GM23338 (cell line): ENCODE measurements at regions not wholly inside any gene's neighbourhood (a gene's known extent, or its start where the extent isn't known, plus 50 kb on each side); places are given as distances from the start of the nearest gene placed in this dataset.

ENCODE experiments used
- ATAC-seq: fragments of 200-7000 bp; cut with Tn5 transposase; 3 replicates; pipeline ENCODE4 v1.9.1; 2020
- DNase-seq: peaks from one replicate; pipeline ENCODE4 v3.0.0-alpha.2; 2015; ENCODE audit warnings: low spot score
- H2AFZ ChIP-seq: fragments of 200-600 bp; sonication (generic); 2 replicates; pipeline ENCODE4 v1.8.0; 2016; ENCODE audit warnings: antibody characterized with exemption, mild to moderate bottlenecking, moderate library complexity
- H3F3A ChIP-seq: fragments of 200-600 bp; sonication (generic); replicated peaks from 2 replicates; pipeline ENCODE4 v1.8.0; 2017; ENCODE audit warnings: antibody characterized with exemption, mixed run types, low read depth
- H3K27ac ChIP-seq: fragments of 200-600 bp; sonication (generic); 2 replicates; pipeline ENCODE4 v1.6.1; 2016; ENCODE audit warnings: low read depth
- H3K27me3 ChIP-seq: fragments of 200-600 bp; sonication (generic); 2 replicates; pipeline ENCODE4 v1.8.0; 2016; ENCODE audit warnings: mild to moderate bottlenecking, mixed run types, moderate library complexity; ENCODE audit not compliant: insufficient read depth
- H3K36me3 ChIP-seq: fragments of 200-600 bp; sonication (generic); 2 replicates; pipeline ENCODE4 v1.8.0; 2016; ENCODE audit warnings: mild to moderate bottlenecking; ENCODE audit not compliant: insufficient read depth
- H3K4me1 ChIP-seq: fragments of 200-600 bp; sonication (generic); 2 replicates; pipeline ENCODE4 v1.8.0; 2016; ENCODE audit warnings: mild to moderate bottlenecking, moderate library complexity; ENCODE audit not compliant: insufficient read depth
- H3K4me2 ChIP-seq: fragments of 200-600 bp; sonication (generic); 2 replicates; pipeline ENCODE4 v1.7.1; 2017; ENCODE audit warnings: mixed run types
- H3K4me3 ChIP-seq: fragments of 200-600 bp; sonication (generic); 2 replicates; pipeline ENCODE4 v1.6.1; 2016; ENCODE audit warnings: mixed run types
- H3K79me2 ChIP-seq: fragments of 200-600 bp; sonication (generic); replicated peaks from 2 replicates; pipeline ENCODE4 v1.8.0; 2017; ENCODE audit warnings: mild to moderate bottlenecking; ENCODE audit not compliant: insufficient read depth
- H3K9me2 ChIP-seq: fragments of 200-600 bp; sonication (generic); 2 replicates; pipeline ENCODE4 v1.8.0; 2017; ENCODE audit not compliant: insufficient read depth
- H4K20me1 ChIP-seq: fragments of 200-600 bp; sonication (generic); replicated peaks from 2 replicates; pipeline ENCODE4 v1.8.0; 2017; ENCODE audit warnings: mild to moderate bottlenecking; ENCODE audit not compliant: insufficient read depth
- H3K27ac Mint-ChIP-seq: 2 replicates; pipeline ENCODE4 v1.8.0; 2020; ENCODE audit warnings: inconsistent platforms, mild to moderate bottlenecking, moderate library complexity, mixed read lengths
- H3K27me3 Mint-ChIP-seq: 3 replicates; pipeline ENCODE4 v1.8.0; 2022; ENCODE audit warnings: low read depth, mild to moderate bottlenecking, moderate library complexity, mixed read lengths, inconsistent platforms; ENCODE audit not compliant: insufficient read depth, poor library complexity
- H3K36me3 Mint-ChIP-seq: 3 replicates; pipeline ENCODE4 v1.8.0; 2021; ENCODE audit warnings: low read depth, mild to moderate bottlenecking, inconsistent platforms, moderate library complexity, mixed read lengths
- H3K4me1 Mint-ChIP-seq: 3 replicates; pipeline ENCODE4 v1.8.0; 2020; ENCODE audit warnings: mild to moderate bottlenecking, inconsistent platforms, mixed read lengths
- H3K4me3 Mint-ChIP-seq: 3 replicates; pipeline ENCODE4 v1.8.0; 2021; ENCODE audit warnings: moderate library complexity, mild to moderate bottlenecking, inconsistent platforms, mixed read lengths
- H3K9me3 Mint-ChIP-seq: 3 replicates; pipeline ENCODE4 v1.8.0; 2020; ENCODE audit warnings: moderate library complexity, mild to moderate bottlenecking, inconsistent platforms, mixed read lengths
- CREB1 ChIP-seq: fragments of 250-450 bp; sonication (Bioruptor Pico); IDR thresholded peaks from 2 replicates; pipeline ENCODE4 v1.5.0; 2020; ENCODE audit warnings: low read depth, mild to moderate bottlenecking, moderate library complexity
- EZH2 ChIP-seq: fragments of 200-600 bp; sonication (generic); IDR thresholded peaks from one replicate; pipeline ENCODE4 v1.8.0; 2017; ENCODE audit warnings: antibody characterized with exemption, mild to moderate bottlenecking, low read depth; ENCODE audit not compliant: unreplicated experiment
- EZH2phosphoT487 ChIP-seq: fragments of 200-600 bp; sonication (generic); IDR thresholded peaks from one replicate; pipeline ENCODE4 v1.8.1; 2018; ENCODE audit warnings: antibody characterized with exemption; ENCODE audit not compliant: unreplicated experiment
- JUNB ChIP-seq: IDR thresholded peaks from one replicate; pipeline ENCODE4 v1.6.1; 2016; ENCODE audit warnings: antibody characterized with exemption; ENCODE audit not compliant: unreplicated experiment
- NANOG ChIP-seq: IDR thresholded peaks from 2 replicates; pipeline ENCODE4 v1.6.1; 2016; ENCODE audit warnings: antibody characterized with exemption, borderline replicate concordance
- POLR2AphosphoS5 ChIP-seq: IDR thresholded peaks from 2 replicates; pipeline ENCODE4 v1.6.1; 2016; ENCODE audit warnings: antibody characterized with exemption, low read depth
- STAT1 ChIP-seq: IDR thresholded peaks from one replicate; pipeline ENCODE4 v1.6.1; 2016; ENCODE audit warnings: antibody characterized with exemption; ENCODE audit not compliant: unreplicated experiment
- ZNF114 ChIP-seq: fragments of 250-450 bp; sonication (Bioruptor Pico); IDR thresholded peaks from 2 replicates; pipeline ENCODE4 v1.5.0; 2020; ENCODE audit warnings: mild to moderate bottlenecking, moderate library complexity
- ZNF331 ChIP-seq: fragments of 250-450 bp; sonication (Bioruptor Pico); IDR thresholded peaks from 2 replicates; pipeline ENCODE4 v1.5.0; 2020; ENCODE audit warnings: low read depth, mild to moderate bottlenecking, moderate library complexity
- TF ChIP-seq, protein P1 (sequence below): fragments of 250-450 bp; sonication (Bioruptor Pico); IDR thresholded peaks from 2 replicates; pipeline ENCODE4 v1.5.0; 2020; ENCODE audit warnings: mild to moderate bottlenecking, moderate library complexity
- TF ChIP-seq, protein P2 (sequence below): IDR thresholded peaks from one replicate; pipeline ENCODE4 v1.6.1; 2018; ENCODE audit warnings: antibody characterized with exemption; ENCODE audit not compliant: unreplicated experiment
- TF ChIP-seq, protein P3 (sequence below), 2 experiments: fragments of 200-600 bp in 1 of 2; sonication (generic) in 1 of 2; conservative IDR thresholded peaks; 2 replicates each; pipeline versions ENCODE4 v1.5.1 to v1.6.1; 2016 to 2017; ENCODE audit warnings: antibody characterized with exemption in 2 of 2, low read depth in 2 of 2, mild to moderate bottlenecking in 2 of 2, moderate library complexity in 1 of 2
- TF ChIP-seq, protein P4 (sequence below): IDR thresholded peaks from 2 replicates; pipeline ENCODE4 v1.6.1; 2016; ENCODE audit warnings: antibody characterized with exemption

DNA sequence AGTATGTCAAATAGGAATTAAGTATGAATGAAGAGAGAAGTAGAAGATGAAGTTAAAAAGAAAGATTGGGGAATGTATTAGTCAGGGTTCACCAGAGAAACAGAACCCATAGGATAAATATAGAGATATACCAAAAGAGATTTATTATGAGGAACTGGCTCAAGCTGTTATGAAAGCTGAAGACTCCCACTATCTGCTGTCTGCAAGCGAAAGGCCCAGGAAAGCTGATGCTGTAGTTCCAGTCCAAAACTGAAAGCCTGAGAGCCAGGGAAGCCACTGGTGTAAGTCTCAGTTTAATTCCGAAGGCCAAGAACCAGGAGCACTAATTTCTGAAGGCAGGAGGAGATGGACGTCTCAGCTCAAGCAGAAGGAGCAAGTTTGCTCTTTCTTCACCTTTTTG is 200.9 kb upstream of the FN1 start:
- no peak for TF ChIP-seq STAT1
- no peak for TF ChIP-seq JUNB
- TF ChIP-seq POLR2AphosphoS5 = no peak
- TF ChIP-seq, protein P1, sequence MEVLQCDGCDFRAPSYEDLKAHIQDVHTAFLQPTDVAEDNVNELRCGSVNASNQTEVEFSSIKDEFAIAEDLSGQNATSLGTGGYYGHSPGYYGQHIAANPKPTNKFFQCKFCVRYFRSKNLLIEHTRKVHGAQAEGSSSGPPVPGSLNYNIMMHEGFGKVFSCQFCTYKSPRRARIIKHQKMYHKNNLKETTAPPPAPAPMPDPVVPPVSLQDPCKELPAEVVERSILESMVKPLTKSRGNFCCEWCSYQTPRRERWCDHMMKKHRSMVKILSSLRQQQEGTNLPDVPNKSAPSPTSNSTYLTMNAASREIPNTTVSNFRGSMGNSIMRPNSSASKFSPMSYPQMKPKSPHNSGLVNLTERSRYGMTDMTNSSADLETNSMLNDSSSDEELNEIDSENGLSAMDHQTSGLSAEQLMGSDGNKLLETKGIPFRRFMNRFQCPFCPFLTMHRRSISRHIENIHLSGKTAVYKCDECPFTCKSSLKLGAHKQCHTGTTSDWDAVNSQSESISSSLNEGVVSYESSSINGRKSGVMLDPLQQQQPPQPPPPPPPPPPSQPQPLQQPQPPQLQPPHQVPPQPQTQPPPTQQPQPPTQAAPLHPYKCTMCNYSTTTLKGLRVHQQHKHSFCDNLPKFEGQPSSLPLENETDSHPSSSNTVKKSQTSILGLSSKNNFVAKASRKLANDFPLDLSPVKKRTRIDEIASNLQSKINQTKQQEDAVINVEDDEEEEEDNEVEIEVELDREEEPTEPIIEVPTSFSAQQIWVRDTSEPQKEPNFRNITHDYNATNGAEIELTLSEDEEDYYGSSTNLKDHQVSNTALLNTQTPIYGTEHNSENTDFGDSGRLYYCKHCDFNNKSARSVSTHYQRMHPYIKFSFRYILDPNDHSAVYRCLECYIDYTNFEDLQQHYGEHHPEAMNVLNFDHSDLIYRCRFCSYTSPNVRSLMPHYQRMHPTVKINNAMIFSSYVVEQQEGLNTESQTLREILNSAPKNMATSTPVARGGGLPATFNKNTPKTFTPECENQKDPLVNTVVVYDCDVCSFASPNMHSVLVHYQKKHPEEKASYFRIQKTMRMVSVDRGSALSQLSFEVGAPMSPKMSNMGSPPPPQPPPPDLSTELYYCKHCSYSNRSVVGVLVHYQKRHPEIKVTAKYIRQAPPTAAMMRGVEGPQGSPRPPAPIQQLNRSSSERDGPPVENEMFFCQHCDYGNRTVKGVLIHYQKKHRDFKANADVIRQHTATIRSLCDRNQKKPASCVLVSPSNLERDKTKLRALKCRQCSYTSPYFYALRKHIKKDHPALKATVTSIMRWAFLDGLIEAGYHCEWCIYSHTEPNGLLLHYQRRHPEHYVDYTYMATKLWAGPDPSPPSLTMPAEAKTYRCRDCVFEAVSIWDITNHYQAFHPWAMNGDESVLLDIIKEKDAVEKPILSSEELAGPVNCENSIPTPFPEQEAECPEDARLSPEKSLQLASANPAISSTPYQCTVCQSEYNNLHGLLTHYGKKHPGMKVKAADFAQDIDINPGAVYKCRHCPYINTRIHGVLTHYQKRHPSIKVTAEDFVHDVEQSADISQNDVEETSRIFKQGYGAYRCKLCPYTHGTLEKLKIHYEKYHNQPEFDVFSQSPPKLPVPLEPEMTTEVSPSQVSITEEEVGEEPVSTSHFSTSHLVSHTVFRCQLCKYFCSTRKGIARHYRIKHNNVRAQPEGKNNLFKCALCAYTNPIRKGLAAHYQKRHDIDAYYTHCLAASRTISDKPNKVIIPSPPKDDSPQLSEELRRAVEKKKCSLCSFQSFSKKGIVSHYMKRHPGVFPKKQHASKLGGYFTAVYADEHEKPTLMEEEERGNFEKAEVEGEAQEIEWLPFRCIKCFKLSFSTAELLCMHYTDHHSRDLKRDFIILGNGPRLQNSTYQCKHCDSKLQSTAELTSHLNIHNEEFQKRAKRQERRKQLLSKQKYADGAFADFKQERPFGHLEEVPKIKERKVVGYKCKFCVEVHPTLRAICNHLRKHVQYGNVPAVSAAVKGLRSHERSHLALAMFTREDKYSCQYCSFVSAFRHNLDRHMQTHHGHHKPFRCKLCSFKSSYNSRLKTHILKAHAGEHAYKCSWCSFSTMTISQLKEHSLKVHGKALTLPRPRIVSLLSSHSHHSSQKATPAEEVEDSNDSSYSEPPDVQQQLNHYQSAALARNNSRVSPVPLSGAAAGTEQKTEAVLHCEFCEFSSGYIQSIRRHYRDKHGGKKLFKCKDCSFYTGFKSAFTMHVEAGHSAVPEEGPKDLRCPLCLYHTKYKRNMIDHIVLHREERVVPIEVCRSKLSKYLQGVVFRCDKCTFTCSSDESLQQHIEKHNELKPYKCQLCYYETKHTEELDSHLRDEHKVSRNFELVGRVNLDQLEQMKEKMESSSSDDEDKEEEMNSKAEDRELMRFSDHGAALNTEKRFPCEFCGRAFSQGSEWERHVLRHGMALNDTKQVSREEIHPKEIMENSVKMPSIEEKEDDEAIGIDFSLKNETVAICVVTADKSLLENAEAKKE (CRISPR knock-in tag) = no peak
- no peak for TF ChIP-seq CREB1 (CRISPR knock-in tag)
- TF ChIP-seq ZNF331 (CRISPR knock-in tag) = no peak
- TF ChIP-seq, protein P2, sequence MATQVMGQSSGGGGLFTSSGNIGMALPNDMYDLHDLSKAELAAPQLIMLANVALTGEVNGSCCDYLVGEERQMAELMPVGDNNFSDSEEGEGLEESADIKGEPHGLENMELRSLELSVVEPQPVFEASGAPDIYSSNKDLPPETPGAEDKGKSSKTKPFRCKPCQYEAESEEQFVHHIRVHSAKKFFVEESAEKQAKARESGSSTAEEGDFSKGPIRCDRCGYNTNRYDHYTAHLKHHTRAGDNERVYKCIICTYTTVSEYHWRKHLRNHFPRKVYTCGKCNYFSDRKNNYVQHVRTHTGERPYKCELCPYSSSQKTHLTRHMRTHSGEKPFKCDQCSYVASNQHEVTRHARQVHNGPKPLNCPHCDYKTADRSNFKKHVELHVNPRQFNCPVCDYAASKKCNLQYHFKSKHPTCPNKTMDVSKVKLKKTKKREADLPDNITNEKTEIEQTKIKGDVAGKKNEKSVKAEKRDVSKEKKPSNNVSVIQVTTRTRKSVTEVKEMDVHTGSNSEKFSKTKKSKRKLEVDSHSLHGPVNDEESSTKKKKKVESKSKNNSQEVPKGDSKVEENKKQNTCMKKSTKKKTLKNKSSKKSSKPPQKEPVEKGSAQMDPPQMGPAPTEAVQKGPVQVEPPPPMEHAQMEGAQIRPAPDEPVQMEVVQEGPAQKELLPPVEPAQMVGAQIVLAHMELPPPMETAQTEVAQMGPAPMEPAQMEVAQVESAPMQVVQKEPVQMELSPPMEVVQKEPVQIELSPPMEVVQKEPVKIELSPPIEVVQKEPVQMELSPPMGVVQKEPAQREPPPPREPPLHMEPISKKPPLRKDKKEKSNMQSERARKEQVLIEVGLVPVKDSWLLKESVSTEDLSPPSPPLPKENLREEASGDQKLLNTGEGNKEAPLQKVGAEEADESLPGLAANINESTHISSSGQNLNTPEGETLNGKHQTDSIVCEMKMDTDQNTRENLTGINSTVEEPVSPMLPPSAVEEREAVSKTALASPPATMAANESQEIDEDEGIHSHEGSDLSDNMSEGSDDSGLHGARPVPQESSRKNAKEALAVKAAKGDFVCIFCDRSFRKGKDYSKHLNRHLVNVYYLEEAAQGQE = no peak
- no peak for TF ChIP-seq EZH2
- TF ChIP-seq, protein P3, sequence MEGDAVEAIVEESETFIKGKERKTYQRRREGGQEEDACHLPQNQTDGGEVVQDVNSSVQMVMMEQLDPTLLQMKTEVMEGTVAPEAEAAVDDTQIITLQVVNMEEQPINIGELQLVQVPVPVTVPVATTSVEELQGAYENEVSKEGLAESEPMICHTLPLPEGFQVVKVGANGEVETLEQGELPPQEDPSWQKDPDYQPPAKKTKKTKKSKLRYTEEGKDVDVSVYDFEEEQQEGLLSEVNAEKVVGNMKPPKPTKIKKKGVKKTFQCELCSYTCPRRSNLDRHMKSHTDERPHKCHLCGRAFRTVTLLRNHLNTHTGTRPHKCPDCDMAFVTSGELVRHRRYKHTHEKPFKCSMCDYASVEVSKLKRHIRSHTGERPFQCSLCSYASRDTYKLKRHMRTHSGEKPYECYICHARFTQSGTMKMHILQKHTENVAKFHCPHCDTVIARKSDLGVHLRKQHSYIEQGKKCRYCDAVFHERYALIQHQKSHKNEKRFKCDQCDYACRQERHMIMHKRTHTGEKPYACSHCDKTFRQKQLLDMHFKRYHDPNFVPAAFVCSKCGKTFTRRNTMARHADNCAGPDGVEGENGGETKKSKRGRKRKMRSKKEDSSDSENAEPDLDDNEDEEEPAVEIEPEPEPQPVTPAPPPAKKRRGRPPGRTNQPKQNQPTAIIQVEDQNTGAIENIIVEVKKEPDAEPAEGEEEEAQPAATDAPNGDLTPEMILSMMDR (conservative IDR thresholded peaks at IDR 0.05; ENCODE audit: low read depth in 2 of 2) = no peak
- TF ChIP-seq EZH2phosphoT487 = no peak
- no peak for TF ChIP-seq ZNF114 (CRISPR knock-in tag)
- TF ChIP-seq NANOG = no peak
- TF ChIP-seq, protein P4, sequence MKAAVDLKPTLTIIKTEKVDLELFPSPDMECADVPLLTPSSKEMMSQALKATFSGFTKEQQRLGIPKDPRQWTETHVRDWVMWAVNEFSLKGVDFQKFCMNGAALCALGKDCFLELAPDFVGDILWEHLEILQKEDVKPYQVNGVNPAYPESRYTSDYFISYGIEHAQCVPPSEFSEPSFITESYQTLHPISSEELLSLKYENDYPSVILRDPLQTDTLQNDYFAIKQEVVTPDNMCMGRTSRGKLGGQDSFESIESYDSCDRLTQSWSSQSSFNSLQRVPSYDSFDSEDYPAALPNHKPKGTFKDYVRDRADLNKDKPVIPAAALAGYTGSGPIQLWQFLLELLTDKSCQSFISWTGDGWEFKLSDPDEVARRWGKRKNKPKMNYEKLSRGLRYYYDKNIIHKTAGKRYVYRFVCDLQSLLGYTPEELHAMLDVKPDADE = no peak
- Mint-ChIP-seq H3K4me3 (no peak overlapping the region), H3K4me1 (no peaks in the 10 kb centered on the region), H3K27ac (no peak overlapping the region), H3K9me3 (peaks cover 26% of the 10 kb centered on the region; the same call in 2 of the 3 replicates), H3K36me3 (peaks cover 3% of the 10 kb centered on the region; the same call in 2 of the 3 replicates), H3K27me3 (no peaks in the 10 kb centered on the region)
- no peak for DNase-seq
- Histone ChIP-seq H3F3A (no peaks in the 10 kb centered on the region), H3K4me3 (no peak overlapping the region), H3K4me2 (no peak overlapping the region), H3K9me2 (peaks cover 4% of the 10 kb centered on the region), H3K36me3 (0 out of 2 replicates have a peak, but pooled peaks cover 11% of the 10 kb centered on the region), H3K79me2 (no peaks in the 10 kb centered on the region), H3K27me3 (no peaks in the 10 kb centered on the region), H2AFZ (no peak overlapping the region), H4K20me1 (no peaks in the 10 kb centered on the region), H3K27ac (no peak overlapping the region), H3K4me1 (no peaks in the 10 kb centered on the region)
- ATAC-seq = no peak
